A549 (cell line): ENCODE measurements at regions not wholly inside any gene's neighbourhood (a gene's known extent, or its start where the extent isn't known, plus 50 kb on each side); places are given as distances from the start of the nearest gene placed in this dataset.

Source experiments
- ATAC-seq, 2 experiments: fragments of 200-7000 bp in 1 of 2; fragments of >200 bp in 1 of 2; cut with Nextera tagmentation in 1 of 2; cut with Tn5 transposase in 1 of 2; 3 replicates each; pipeline versions ENCODE4 v1.8.0 to v1.9.1; 2018 to 2020; ENCODE audit warnings: mild to moderate bottlenecking in 1 of 2, moderate library complexity in 1 of 2
- CTCF ChIA-PET: fragments of 300-600 bp; sonication (Branson Sonifier 250); formaldehyde crosslinking; extraction: SDS; loops from one replicate; lab custom pipeline; 2021; ENCODE audit warnings: antibody characterized with exemption, inconsistent platforms; lab: Yijun Ruan, JAX
- POLR2A ChIA-PET: fragments of 350-600 bp; formaldehyde crosslinking; extraction: SDS; loops from one replicate; lab custom pipeline; 2021; ENCODE audit warnings: antibody characterized with exemption, inconsistent platforms; lab: Yijun Ruan, JAX
- DNase-seq, 2 experiments: peaks; one replicate each; pipeline versions ENCODE4 v3.0.0 to v3.0.0-alpha.2; 2011 to 2016; ENCODE audit warnings: low read depth in 1 of 2, low spot score in 1 of 2
- FAIRE-seq: peaks from 2 replicates; lab custom pipeline; 2011; peaks lifted over from hg19 to GRCh38; lab: Jason Lieb, UNC
- H3K27ac ChIP-seq, 2 experiments: fragments of >200 bp; sonication (Bioruptor Twin); formaldehyde crosslinking; 3 replicates each; pipeline ENCODE4 v1.5.1; 2016 to 2017
- H3K4me1 ChIP-seq: fragments of >200 bp; sonication (Bioruptor Twin); formaldehyde crosslinking; 3 replicates; pipeline ENCODE4 v1.6.1; 2016
- H3K4me2 ChIP-seq: fragments of >200 bp; sonication (Bioruptor Twin); formaldehyde crosslinking; 3 replicates; pipeline ENCODE4 v1.6.1; 2016
- H3K4me3 ChIP-seq: fragments of >200 bp; sonication (Bioruptor Twin); formaldehyde crosslinking; 3 replicates; pipeline ENCODE4 v1.5.1; 2016
- H3K9me3 ChIP-seq: fragments of >200 bp; sonication (Bioruptor Twin); formaldehyde crosslinking; 3 replicates; pipeline ENCODE4 v1.6.1; 2016
- BHLHE40 ChIP-seq: IDR thresholded peaks from 2 replicates; pipeline ENCODE4 v1.6.1; 2012; ENCODE audit warnings: low read depth, low read length, inconsistent platforms
- CBX2 ChIP-seq: fragments of 200-600 bp; sonication (generic); IDR thresholded peaks from 2 replicates; pipeline ENCODE4 v1.6.1; 2016; ENCODE audit warnings: low read depth, mild to moderate bottlenecking, borderline replicate concordance
- CBX8 ChIP-seq: fragments of 200-600 bp; sonication (generic); IDR thresholded peaks from 2 replicates; pipeline ENCODE4 v1.6.1; 2016
- CTCF ChIP-seq: fragments of >200 bp; sonication (Bioruptor Twin); formaldehyde crosslinking; IDR thresholded peaks from 3 replicates; pipeline ENCODE4 v1.5.1; 2016
- ELK1 ChIP-seq: fragments of 150-350 bp; IDR thresholded peaks from 2 replicates; pipeline ENCODE4 v1.6.1; 2014; ENCODE audit warnings: low read depth, mild to moderate bottlenecking, low read length
- EP300 ChIP-seq, 2 experiments: fragments of >200 bp; sonication (Bioruptor Twin); formaldehyde crosslinking; IDR thresholded peaks; 2 replicates in 1 of 2; 3 replicates in 1 of 2; pipeline ENCODE4 v1.6.1; 2016 to 2017
- HOXB5 ChIP-seq: fragments of 250-450 bp; sonication (Bioruptor Pico); IDR thresholded peaks from 2 replicates; pipeline ENCODE4 v1.5.0; 2020; ENCODE audit warnings: mild to moderate bottlenecking, moderate library complexity
- MAFK ChIP-seq: fragments of 450-650 bp; IDR thresholded peaks from 2 replicates; pipeline ENCODE4 v1.6.1; 2014; ENCODE audit not compliant: partially characterized antibody
- MAZ ChIP-seq: fragments of 150-350 bp; IDR thresholded peaks from 2 replicates; pipeline ENCODE4 v1.6.1; 2014; ENCODE audit warnings: antibody characterized with exemption, low read depth, low read length, borderline replicate concordance
- MYC ChIP-seq: IDR thresholded peaks from 2 replicates; pipeline ENCODE4 v1.6.1; 2012; ENCODE audit warnings: mild to moderate bottlenecking, inconsistent platforms, low read length, improper control_type of control experiment, borderline replicate concordance
- NFE2L2 ChIP-seq: fragments of 150-350 bp; conservative IDR thresholded peaks from 2 replicates; pipeline ENCODE4 v1.6.1; 2014; ENCODE audit warnings: low read length
- RCOR1 ChIP-seq: fragments of 150-350 bp; IDR thresholded peaks from 2 replicates; pipeline ENCODE4 v1.6.1; 2014; ENCODE audit warnings: antibody characterized with exemption, low read length, low read depth
- RNF2 ChIP-seq: fragments of 200-600 bp; sonication (generic); IDR thresholded peaks from 2 replicates; pipeline ENCODE4 v1.6.1; 2016; ENCODE audit warnings: low read depth, mild to moderate bottlenecking, antibody characterized with exemption, moderate library complexity, borderline replicate concordance
- SMC3 ChIP-seq: fragments of >200 bp; sonication (Bioruptor Twin); formaldehyde crosslinking; IDR thresholded peaks from 3 replicates; pipeline ENCODE4 v1.6.1; 2018; ENCODE audit warnings: inconsistent platforms
- SREBF2 ChIP-seq: fragments of 450-650 bp; IDR thresholded peaks from 2 replicates; pipeline ENCODE4 v1.6.1; 2014; ENCODE audit warnings: mild to moderate bottlenecking, moderate library complexity
- ZC3H11A ChIP-seq: fragments of 450-650 bp; IDR thresholded peaks from 2 replicates; pipeline ENCODE4 v1.6.1; 2014; ENCODE audit warnings: antibody characterized with exemption, mild to moderate bottlenecking
- ZFP36 ChIP-seq: fragments of 450-650 bp; IDR thresholded peaks from 2 replicates; pipeline ENCODE4 v1.6.1; 2014; ENCODE audit warnings: borderline replicate concordance; ENCODE audit not compliant: partially characterized antibody
- ZSCAN20 ChIP-seq: fragments of 250-450 bp; sonication (Bioruptor Pico); IDR thresholded peaks from 2 replicates; pipeline ENCODE4 v1.8.0; 2022; ENCODE audit warnings: mild to moderate bottlenecking, moderate library complexity
- WGBS: methylation state at CpG from one replicate; pipeline ENCODE4 v1.1.6; 2017; ENCODE audit errors: missing lambda C conversion rate; 5-methylcytosine and 5-hydroxymethylcytosine counted together
- TF ChIP-seq, protein P1 (sequence below): IDR thresholded peaks from 2 replicates; pipeline ENCODE4 v1.6.1; 2012; ENCODE audit warnings: low read depth, borderline replicate concordance
- TF ChIP-seq, protein P2 (sequence below): fragments of >200 bp; sonication (Bioruptor Twin); formaldehyde crosslinking; IDR thresholded peaks from 3 replicates; pipeline ENCODE4 v1.6.1; 2016

GRCh38 chr14:87644689-87645088 is 348.3 kb downstream of the GALC start:
- Histone ChIP-seq H3K27ac (no peak overlapping the region), H3K4me1 (no peaks in the 10 kb centered on the region), H3K9me3 (no peaks in the 10 kb centered on the region), H3K4me2 (no peak overlapping the region), H3K4me3 (no peak overlapping the region)
- no peak for FAIRE-seq
- no peak for DNase-seq
- 5% methylated on average over 3 of the region's 3 CpGs for WGBS
- CTCF ChIA-PET, result no interaction called here
- no peak for TF ChIP-seq CBX8
- TF ChIP-seq RNF2, result no peak
- TF ChIP-seq, protein P1, sequence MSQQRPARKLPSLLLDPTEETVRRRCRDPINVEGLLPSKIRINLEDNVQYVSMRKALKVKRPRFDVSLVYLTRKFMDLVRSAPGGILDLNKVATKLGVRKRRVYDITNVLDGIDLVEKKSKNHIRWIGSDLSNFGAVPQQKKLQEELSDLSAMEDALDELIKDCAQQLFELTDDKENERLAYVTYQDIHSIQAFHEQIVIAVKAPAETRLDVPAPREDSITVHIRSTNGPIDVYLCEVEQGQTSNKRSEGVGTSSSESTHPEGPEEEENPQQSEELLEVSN, result no peak
- no peak for TF ChIP-seq ELK1
- TF ChIP-seq MAFK, result no peak
- no peak for TF ChIP-seq ZFP36
- ATAC-seq, result no peak
- POLR2A ChIA-PET, result no interaction called here

GRCh38 chr14:87643005-87643404 is 350.0 kb downstream of the GALC start:
- CTCF ChIA-PET, result interaction anchor here (1.5 kb wide), 1 partner anchor 27 kb away, joined by 5 read pairs; no protein-coding TSS in a partner anchor
- FAIRE-seq (no peak), ATAC-seq (no peak), DNase-seq (no peak)
- WGBS, result 0% methylated on average over 4 of the region's 4 CpGs
- Histone ChIP-seq H3K4me1 (no peaks in the 10 kb centered on the region), H3K27ac (no peak overlapping the region), H3K4me2 (no peak overlapping the region), H3K4me3 (no peak overlapping the region), H3K9me3 (no peaks in the 10 kb centered on the region)
- POLR2A ChIA-PET, result no interaction called here
- TF ChIP-seq EP300 (IDR thresholded peaks at IDR 0.05) (no peak), RNF2 (no peak)

DNA sequence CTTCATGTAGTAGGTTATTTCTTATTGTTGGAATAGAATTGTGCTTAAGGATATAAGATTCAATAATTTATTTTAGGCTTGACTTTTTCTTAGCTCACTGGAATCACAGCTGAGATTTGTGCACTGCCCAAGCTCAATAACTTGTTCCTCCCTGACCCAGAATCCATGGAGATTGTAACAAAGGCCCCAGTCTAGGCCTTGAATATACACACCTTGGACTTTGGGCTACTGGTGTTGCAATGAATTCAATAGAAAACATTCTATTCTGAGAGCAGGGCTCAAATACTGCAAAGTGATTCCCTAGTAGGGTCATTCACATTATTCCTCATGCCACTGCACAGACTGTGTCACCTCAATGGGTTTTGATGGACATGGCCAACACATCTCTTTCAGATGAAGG is 352.4 kb downstream of the GALC start:
- FAIRE-seq, result no peak
- Histone ChIP-seq H3K4me2 (no peak overlapping the region), H3K4me3 (no peak overlapping the region), H3K27ac (no peak overlapping the region), H3K4me1 (no peaks in the 10 kb centered on the region), H3K9me3 (no peaks in the 10 kb centered on the region)
- CTCF ChIA-PET, result no interaction called here
- no peak for DNase-seq
- ATAC-seq, result no peak
- POLR2A ChIA-PET, result no interaction called here
- TF ChIP-seq, protein P1, result no peak
- TF ChIP-seq, protein P2, sequence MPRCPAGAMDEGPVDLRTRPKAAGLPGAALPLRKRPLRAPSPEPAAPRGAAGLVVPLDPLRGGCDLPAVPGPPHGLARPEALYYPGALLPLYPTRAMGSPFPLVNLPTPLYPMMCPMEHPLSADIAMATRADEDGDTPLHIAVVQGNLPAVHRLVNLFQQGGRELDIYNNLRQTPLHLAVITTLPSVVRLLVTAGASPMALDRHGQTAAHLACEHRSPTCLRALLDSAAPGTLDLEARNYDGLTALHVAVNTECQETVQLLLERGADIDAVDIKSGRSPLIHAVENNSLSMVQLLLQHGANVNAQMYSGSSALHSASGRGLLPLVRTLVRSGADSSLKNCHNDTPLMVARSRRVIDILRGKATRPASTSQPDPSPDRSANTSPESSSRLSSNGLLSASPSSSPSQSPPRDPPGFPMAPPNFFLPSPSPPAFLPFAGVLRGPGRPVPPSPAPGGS, result no peak
- no peak for TF ChIP-seq CBX2
- TF ChIP-seq, all 56 proteins: peak for 0

DNA sequence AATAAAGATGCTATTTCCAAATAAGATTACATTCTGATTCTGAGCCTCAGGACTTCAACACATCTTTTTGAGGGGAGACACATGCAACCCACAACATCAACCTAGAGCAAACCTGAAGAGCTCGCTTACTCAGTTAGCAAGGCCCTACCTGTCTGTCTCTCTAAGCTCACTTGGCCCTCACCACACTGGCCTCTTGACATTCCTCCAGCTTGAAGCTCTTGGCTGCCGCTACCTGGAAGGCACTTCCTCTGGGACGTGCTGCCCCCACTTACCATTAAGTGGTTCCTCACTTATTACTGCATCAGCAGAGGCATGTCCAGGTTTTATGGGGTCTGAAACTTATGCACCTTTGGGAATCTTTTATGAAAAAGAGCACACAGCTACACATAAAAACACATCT is 354.8 kb downstream of the GALC start:
- ChIA-PET POLR2A (no interaction called here), CTCF (no interaction called here)
- FAIRE-seq, result no peak
- ATAC-seq, result no peak
- Histone ChIP-seq H3K4me1 (no peaks in the 10 kb centered on the region), H3K27ac (no peak overlapping the region), H3K4me2 (no peak overlapping the region), H3K4me3 (no peak overlapping the region), H3K9me3 (no peaks in the 10 kb centered on the region)
- no peak for DNase-seq
- WGBS, result 0% methylated on average over 3 of the region's 3 CpGs
- no peak for TF ChIP-seq NFE2L2
- TF ChIP-seq ZSCAN20 (CRISPR knock-in tag), result no peak
- TF ChIP-seq SMC3, result no peak
- no peak for TF ChIP-seq HOXB5 (CRISPR knock-in tag)
- no peak for TF ChIP-seq MAZ
- no peak for TF ChIP-seq SREBF2
- no peak for TF ChIP-seq BHLHE40
- no peak for TF ChIP-seq ELK1
- TF ChIP-seq CTCF, result no peak
- TF ChIP-seq ZC3H11A, result no peak
- TF ChIP-seq RCOR1, result no peak
- no peak for TF ChIP-seq CBX2
- no peak for TF ChIP-seq EP300 (IDR thresholded peaks at IDR 0.05)
- TF ChIP-seq MYC, result no peak
